Erythroblast (primary cell): ENCODE measurements at regions not wholly inside any gene's neighbourhood (a gene's known extent, or its start where the extent isn't known, plus 50 kb on each side); places are given as distances from the start of the nearest gene placed in this dataset.

Experiments
- GATA1 ChIP-seq: IDR thresholded peaks from 2 replicates; pipeline ENCODE4 v1.6.1; 2011; ENCODE audit warnings: low read depth, mild to moderate bottlenecking, control low read depth, low read length, moderate library complexity
- POLR2A ChIP-seq: IDR thresholded peaks from 2 replicates; pipeline ENCODE4 v1.6.1; 2011; ENCODE audit warnings: mild to moderate bottlenecking, low read length

- TF ChIP-seq POLR2A, result no peak
- no peak for TF ChIP-seq GATA1
These were observed 63.5 kb upstream of the ASCC3 start for GRCh38 chr6:100944644-100945043.
